Adrenal gland (tissue), 5 donors: ENCODE measurements at regions not wholly inside any gene's neighbourhood (a gene's known extent, or its start where the extent isn't known, plus 50 kb on each side); places are given as distances from the start of the nearest gene placed in this dataset.

Experiments
- CTCF ChIP-seq, 6 experiments: fragments of 450-650 bp in 4 of 6; fragments of 200-600 bp in 2 of 6; sonication (generic) in 1 of 6; IDR thresholded peaks; 1 replicate in 5 of 6; 2 replicates in 1 of 6; pipeline versions ENCODE4 v1.5.1 to v1.8.0; 2016 to 2021; ENCODE audit warnings: antibody characterized with exemption in 6 of 6, mild to moderate bottlenecking in 2 of 6, moderate library complexity in 1 of 6
- POLR2A ChIP-seq, 2 donors: fragments of 450-650 bp; IDR thresholded peaks; one replicate each; pipeline ENCODE4 v1.6.1; 2017; ENCODE audit warnings: antibody characterized with exemption in 2 of 2, mild to moderate bottlenecking in 2 of 2, moderate library complexity in 1 of 2
- donor health status: DM: no; HTN: no; CAD: no.

- TF ChIP-seq CTCF (IDR thresholded peaks at IDR 0.05) (no peak), POLR2A (IDR thresholded peaks at IDR 0.05) (no peak)
These were observed 438.8 kb upstream of the TGFBR2 start for GRCh38 chr3:30167541-30168011.
